GM18502 (cell line): ENCODE measurements at regions not wholly inside any gene's neighbourhood (a gene's known extent, or its start where the extent isn't known, plus 50 kb on each side); places are given as distances from the start of the nearest gene placed in this dataset.

Source experiments
- ATAC-seq: cut with Tn5 transposase; IDR thresholded peaks from one replicate; pipeline ENCODE4 v1.9.1; 2021; ENCODE audit warnings: mild to moderate bottlenecking; ENCODE audit not compliant: unreplicated experiment, poor library complexity

DNA sequence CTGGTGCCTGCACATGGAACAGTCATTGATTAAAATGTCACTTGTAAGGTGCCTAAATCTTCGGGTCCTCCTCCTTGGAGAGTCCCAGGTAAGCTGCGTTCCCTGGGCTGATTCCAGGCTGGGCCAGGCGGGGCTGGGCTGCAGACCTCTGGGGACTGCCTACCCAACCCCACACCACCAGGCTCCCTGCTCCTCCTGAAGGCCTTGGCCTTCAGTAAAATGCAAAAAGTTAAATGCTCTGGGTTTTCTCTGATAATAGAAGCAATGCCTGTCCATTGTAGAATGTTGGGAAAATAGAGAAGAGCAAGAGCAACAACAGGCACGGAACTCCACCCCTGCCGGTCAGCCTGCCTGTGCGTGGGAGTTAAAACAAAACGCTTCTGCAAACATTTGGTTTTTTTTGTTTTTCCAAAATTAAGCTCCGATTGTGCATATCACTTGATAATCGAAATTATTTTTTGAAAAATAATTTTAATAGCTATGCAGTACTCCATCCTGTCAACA is 363.9 kb downstream of the SEC14L1 start:
- no peak for ATAC-seq

DNA sequence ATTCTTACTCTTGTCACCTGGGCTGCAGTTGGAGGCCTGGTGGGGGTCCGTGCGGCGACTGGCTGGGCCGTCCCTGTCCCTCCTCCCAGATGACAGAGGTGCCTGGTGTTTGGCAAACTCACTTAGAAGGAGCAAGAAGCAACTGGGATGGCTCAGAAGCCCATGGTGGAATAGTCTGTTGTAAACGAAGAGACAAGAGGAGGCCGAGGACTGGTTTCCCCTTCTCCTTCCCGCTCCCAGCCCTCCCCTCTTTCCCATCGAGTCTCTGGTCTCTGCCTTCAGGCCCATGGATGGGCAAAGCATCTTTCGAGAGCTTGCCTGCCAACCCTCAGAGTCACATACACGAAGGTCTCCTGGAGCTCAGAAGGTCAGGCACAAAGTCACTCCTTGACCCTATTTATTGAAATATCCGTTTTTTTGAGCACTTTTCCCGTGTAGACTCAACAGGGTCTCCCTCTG is 364.4 kb downstream of the SEC14L1 start:
- no peak for ATAC-seq

DNA sequence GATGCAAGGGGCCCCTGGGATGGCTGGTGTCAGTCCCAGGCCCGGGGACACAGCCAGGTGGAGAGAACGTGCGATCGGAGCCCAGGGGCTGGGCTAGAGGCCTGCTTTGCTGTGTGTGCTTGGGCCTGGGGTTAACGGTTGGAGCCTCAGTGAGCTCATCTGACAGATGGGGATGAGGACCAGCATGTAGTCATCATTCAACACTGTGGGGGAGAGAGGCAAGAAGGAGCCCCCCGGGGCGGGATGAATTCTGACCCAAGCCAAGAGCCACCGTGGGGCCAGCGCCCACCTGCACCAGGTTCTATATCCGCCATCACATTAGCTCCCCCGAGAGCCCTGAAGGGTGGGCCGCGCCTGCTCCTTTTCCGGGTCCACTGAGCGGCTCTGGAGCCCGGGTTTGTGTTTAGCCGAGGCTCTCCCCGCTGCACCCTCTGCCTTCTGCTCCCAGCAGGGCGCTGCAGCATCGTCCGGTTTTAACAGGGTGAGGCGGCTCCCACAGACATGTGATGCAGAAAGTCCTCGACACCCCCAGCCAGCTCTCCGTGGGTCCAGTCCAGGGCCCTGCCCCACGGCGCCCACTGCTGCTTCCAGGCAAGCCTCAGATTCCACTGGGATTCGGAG is 365.7 kb downstream of the SEC14L1 start:
- ATAC-seq = no peak

DNA sequence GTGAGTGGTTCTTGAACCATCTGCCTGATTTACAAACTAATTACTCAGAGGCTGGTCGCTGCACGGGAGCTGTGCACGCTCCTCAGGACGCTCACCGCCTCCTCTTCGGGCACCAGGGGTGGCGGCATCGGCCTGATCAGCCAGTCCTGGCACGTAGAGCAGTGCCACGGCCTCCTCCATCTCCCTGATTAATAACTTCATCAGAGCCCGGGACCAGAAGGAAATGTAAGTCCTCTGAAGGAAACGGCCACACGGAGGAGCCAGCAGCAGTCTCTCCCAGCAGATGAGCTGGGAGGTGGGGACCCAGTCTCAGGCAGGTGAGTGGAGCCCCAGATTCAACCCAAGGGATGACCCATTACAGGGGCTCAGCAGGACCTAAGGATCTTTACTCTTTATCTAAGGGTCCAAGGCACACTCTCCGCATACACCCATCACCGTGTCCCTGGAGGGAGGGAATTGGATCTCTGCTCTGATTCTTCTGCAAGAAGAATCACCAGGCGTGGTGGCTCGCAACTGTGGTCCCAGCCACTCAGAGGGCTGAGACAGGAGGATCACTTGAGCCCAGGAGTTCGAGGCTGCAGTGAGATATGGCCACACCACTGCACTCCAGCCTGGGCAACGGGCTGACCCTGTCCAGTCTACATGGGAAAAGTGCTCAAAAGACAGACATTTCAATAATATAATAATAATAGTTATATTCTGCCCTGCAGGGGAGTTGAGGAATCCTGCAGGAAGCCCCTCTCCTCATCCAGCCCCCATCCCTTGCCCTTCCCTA is 366.5 kb downstream of the SEC14L1 start:
- no peak for ATAC-seq

DNA sequence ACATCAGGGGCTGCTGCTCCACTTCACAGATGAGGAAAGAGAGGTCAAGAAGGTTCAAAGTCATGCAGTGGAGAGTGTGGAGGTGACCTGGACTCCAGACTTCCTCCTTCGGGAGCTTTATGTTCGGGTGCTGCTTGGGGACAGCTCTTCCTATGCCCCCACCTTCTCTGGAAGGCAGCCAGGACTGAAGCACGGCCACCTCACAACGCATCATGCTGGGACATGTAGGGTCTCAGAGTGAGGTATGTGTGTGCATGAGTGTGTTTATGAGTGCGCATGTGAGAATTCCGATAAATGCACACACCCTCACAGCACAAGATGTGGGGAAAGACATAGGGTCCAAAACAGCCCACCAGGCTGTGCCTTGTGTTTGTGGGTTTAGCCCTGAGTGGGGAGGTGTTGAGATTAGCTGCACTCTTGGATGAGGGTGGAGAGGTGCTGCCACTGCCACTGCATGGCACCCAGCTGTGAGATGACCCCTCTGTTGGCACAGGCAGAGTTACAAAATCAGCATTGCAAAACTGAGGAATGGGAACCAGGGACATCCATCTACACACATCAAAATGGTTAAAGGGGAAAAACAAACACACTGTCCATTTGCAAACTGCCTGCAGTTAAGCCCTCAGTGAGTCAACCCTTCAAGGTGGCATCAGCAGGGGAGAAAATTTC is 367.4 kb downstream of the SEC14L1 start:
- ATAC-seq = no peak

DNA sequence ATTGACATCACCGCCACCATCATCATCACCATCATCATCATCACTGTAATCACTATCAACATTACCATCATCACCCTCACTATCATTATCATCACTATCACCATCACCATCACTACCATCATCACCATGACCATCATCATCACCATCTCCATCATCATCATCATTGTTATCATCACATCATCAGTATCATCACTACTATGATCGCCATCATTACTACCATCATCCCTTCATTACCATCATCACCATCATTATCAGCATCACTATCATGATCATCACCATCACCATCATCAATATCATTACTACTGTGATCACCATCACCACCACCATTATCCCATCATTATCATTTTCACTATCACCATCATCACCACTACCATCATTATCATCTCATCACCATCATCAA is 368.3 kb downstream of the SEC14L1 start:
- ATAC-seq = no peak

DNA sequence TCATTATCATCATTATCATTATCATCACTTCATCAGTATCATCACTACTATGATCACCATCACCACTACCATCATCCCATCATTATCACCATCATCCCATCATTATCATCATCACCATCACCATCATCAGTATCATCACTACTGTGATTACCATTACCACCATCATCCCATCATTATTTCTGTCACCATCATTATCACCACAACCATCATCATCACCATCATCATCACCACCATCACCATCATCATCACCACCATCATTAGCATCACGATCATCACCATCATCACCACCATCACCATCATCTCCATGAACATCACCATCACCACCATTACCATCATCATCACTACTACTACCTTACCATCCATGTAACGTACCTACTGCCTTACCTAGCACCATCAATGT is 368.8 kb downstream of the SEC14L1 start:
- no peak for ATAC-seq

DNA sequence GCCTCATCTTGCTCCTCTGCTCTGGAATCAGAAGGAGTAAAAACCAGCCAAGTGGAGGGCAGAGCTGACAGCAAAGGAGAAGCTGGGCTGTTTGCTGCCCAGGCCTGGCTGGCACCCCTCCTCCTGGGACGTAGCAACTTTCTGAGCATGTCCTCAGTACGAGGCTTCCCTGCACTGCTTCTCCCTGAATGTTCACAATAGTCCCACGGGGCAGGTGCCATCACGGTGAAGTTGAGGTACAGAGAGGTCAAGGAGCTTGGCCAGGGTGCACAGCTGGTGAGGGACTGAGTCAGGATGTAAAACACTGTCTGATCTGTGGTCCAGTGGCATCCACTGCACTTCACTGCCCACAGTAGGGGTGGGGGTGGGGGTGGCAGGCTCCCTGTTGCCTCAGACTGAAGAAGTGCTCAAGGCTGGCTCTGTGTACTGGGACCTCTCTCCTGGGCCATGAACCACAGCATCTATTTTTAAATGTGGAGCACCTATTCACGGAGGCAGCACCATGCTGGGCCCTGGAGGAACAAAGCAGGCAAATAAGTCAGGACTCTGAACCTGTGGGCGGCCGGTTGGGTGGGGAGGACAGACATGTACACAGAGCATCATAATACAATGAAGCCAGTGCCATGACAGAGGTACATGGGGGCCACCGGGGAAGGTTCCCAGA is 369.5 kb downstream of the SEC14L1 start:
- no peak for ATAC-seq

DNA sequence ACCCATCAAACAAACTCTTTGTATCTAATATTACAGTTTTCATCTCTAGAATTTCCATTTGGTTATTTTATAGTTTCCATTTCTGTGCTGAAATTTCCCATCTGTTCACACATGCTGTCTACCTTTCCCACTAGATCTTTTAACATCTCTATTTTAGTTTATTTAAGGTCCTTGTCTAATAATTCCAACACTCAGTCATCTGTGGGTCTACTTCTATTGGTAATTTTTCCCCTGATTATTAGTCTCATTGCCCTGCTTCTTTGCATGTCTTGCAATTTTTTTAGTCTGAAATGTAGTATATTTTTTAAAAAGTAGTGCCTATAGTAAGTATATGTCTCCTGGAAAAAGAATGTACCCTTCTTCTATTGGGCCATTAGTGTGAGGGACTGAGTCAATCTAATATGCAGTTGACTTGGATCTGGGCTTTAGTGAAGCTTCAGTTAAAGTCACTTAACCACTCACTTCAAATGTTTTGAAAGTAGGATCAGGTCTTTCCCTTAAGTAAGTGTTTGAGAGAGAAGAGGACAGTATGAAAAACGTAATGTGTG is 370.8 kb downstream of the SEC14L1 start:
- no peak for ATAC-seq

DNA sequence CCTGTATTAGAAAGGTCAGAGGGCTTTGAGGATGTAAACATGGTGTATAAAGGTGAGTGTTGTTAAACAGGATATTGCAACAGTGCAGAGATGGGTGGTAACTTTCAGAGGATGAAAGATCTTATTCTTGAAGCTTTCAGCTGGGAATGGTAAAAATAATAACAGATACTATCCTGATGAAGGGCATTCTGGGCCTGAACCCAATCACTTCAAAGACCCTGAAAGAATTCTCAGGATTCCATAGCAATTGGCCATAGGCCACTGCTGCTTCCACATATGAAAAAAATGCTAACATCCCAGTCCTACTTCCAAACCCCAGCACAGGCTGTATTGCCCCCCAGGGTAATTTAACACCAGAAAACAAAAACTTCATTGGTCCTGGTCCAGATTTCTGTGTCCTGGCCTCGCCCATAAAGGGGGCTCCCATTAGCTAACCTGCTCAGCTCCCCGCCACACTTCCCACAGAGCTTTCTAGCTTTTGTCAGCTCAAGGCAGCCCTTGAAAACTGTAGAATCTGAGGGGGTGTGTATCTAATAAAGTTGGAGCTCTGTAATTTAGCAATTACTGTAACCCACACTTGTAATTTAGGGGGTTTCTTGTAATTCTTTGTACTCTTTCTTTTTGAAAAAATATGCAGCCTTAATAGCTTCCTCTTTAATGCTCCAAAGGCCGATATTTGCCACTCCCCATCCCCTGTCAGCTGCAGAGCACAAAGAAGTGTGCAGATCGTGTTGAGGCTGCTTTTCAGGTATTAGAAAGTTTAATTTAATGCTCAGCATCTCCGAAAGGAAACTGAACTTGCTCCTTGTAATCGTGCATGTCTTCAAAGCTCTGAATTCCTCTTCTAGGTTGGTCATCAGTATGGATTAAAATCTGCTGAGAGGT is 371.5 kb downstream of the SEC14L1 start:
- ATAC-seq = no peak

DNA sequence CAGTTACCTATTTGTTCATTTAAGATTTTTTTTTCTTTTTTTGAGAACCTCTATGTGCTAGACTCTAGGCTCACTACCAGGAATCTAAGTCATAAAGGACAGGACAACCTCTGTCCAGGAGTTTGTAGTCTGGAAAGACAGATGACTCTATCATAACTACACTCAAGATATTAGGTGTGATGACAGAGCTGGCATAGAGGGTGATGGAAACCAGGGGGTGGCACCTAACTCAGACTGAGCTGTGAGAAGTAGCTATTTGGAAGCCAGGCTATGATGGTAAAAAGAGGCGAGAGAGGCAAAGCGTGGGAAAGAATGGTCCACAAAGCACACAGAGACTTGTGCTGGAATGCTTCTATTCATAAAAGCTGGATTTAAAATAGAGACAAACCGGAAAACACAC is 372.3 kb downstream of the SEC14L1 start:
- no peak for ATAC-seq

DNA sequence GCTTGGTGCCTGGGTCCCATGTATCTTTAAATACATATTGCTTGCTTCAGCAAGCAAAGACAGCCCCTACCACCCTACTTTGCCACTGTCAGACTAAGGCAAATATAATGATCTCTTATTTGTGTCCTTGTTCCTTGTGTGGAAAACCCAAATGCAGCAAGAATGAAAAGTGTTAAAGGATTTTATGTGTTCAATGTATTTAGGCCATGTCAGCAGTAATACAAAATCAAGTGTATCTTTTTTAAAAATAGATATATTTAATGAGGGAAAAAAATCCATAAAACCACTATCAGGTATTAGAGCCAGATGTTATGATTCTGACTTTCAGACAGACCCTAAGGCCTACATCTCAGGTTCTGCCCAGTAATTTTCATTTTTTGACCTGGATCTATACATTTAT is 374.5 kb downstream of the SEC14L1 start:
- no peak for ATAC-seq

DNA sequence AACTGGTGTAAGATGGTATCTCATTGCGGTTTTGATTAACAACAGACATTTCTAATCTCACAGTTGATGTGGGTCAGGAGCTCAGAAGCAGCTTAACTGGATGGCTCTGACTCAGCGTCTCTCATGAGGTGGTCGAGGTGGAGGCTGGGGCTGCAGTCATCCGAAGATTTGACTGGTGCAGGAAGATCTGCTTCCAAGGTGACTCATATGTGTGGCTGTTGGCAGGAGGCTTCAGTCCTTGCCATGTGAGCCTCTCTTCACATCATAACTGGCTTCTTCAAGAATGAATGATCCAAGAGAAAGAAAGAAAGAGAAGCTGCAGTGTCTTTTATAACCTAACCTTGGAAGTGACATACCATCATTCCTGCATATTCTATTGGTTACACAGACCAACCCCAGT is 376.1 kb downstream of the SEC14L1 start:
- no peak for ATAC-seq

DNA sequence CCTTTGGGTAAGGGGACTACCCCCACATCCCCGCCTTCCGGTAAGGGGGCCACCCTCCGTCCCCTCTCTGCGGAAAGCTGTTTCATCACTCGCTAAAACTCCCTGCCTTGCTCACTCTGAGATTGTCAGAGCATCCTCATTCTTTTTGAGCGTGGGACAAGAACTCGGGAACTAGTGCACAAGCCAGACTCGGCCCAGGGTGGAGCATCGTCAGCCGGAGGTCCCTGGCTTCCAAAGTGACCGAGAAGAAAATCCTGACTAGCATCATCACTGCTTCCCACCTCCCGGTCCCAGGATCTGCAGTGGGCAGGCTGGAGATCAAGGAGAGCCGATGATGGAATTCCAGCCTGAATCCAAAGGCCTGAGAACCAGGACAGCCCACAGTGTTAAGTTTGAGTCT is 380.3 kb downstream of the SEC14L1 start:
- ATAC-seq = no peak

DNA sequence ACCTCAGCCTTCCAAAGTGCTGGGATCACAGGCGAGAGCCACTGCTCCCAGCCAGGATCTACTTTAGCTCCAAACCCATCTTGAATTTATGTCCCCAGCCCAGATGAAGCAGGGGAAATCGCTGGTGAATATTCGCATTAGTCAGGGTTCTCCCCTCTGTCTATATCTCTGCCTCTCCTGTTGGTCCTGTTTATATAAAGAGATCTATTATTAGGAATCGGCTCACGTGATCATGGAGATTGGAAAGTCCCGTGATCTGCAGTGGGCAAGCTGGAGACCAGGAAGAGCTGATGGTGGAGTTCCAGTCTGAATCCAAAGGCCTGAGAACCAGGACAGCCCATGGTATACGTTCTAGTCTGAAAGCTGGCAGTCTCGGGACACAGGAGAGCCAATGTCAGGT is 382.8 kb downstream of the SEC14L1 start:
- ATAC-seq = no peak

DNA sequence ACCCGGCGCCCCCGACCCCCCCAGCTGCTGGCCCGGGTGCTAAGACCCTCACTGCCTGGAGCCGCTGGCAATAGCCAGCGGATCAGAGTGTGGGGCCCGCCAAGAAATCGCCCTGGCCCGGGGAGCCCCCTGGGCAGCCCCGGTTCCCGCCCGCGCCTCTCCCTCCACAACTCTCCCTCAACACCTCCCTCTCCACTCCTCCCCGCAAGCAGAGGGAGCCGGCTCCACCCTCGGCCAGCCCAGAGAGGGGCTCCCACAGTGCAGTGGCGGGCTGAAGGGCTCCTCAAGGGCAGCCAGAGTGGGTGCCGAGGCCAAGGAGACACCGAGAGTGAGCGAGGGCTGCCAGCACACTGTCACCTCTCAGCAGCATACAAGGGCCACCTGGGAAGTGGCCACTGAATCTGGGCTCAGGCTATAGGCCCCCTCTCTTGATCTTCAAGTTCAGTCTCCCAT is 385.5 kb downstream of the SEC14L1 start:
- ATAC-seq = no peak

DNA sequence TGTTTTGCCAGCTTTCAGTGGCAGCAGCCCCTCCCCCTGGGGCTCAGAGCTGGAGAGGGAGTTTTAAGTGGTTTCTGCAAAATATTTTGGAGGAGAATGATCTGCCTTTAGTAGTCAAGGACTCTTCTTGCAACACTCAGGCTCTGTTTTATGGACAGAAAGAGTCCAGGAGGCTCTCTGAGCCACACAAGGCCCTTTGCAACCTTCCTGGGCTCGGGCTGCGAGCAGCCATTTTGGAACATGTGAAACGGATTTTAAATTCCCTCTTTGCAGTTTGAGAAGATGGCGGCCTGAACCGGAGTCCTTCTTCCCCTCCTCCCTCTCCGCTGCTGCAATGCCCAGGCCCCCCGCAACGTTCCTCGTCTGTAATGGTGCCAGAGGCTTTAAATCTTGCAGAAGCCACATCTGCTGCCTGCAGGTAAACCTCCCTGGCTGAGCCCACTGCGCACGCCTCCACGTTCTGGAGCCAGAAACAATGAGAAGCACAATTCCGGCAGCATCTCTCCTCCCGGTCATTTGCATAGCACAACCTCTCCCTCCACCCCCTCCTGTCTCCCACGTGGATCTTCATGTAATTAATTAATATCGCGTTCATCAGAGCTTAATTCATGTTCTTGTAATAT is 386.1 kb downstream of the SEC14L1 start:
- ATAC-seq = no peak

DNA sequence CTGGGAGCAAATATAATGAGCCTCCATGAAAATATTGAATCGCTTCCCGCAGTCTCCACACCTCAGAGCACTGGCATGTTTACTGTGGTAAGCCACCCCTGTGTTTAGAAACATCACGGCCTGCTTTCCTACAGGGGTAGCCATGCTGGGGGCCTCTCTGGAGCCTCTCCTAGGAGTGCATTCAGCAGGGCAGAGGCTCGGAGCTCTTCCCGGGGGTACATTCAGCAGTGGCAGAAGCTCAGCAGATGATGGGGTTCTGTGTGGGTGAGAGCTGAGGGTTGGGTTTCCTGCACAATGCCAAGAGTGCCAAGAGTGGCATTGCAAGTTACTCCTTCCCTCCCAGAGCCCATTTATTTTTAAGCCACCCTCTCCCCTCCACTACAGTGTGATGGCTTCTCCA is 386.6 kb downstream of the SEC14L1 start:
- ATAC-seq = no peak
